ENCODE measurements at regions not wholly inside any gene's neighbourhood (a gene's known extent, or its start where the extent isn't known, plus 50 kb on each side); places are given as distances from the start of the nearest gene placed in this dataset.

DNA sequence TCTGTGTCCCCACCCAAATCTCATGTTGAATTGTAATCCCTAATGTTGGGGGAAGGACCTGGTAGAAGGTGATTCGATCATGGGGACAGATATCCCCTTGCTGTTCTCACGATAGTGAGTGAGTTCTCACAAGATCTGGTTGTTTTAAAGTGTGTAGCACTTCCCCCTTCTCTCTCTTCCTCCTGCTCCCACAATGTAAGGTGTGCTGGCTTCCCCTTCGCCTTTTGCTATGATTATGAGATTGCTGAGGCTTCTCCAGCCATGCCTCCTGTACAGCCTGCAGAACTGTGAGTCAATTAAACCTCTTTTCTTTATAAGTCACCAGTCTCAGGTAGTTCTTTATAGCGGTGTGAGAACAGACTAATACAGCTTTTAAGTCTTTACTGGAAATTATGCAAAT is 193.3 kb upstream of the RBBP8 start:
- DNase-seq (ENCODE audit: low spot score) = no peak
- no peaks in the 10 kb centered on the region for H3K36me3 ChIP-seq (ENCODE audit: low read depth)
- TF ChIP-seq CTCF (IDR thresholded peaks at IDR 0.05; ENCODE audit: poor library complexity, severe bottlenecking) = no peak

GRCh38 chr18:22741318-22741717 is 191.8 kb upstream of the RBBP8 start:
- DNase-seq (ENCODE audit: low spot score) (no peak), ATAC-seq (ENCODE audit: low read depth) (no peak)
- TF ChIP-seq CTCF (IDR thresholded peaks at IDR 0.05; ENCODE audit: poor library complexity, severe bottlenecking) = no peak
- no peaks in the 10 kb centered on the region for H3K27me3 ChIP-seq (ENCODE audit: insufficient read depth, poor library complexity, severe bottlenecking)
- no peak overlapping the region for H3K4me3 ChIP-seq (ENCODE audit: severe bottlenecking)
- H3K9me3 ChIP-seq (ENCODE audit: severe bottlenecking) = peaks cover 2% of the 10 kb centered on the region
- H3K36me3 ChIP-seq (ENCODE audit: low read depth) = no peaks in the 10 kb centered on the region
- H3K4me1 ChIP-seq (ENCODE audit: insufficient read depth, poor library complexity, severe bottlenecking) = no peaks in the 10 kb centered on the region
- no peak overlapping the region for H3K27ac ChIP-seq (ENCODE audit: poor library complexity, severe bottlenecking)

More for the DNA sequence above, 193.3 kb upstream of the RBBP8 start:
- H3K27me3 ChIP-seq (ENCODE audit: insufficient read depth, poor library complexity, severe bottlenecking) = no peaks in the 10 kb centered on the region
- peaks cover 2% of the 10 kb centered on the region for H3K9me3 ChIP-seq (ENCODE audit: severe bottlenecking)
- no peak overlapping the region for H3K27ac ChIP-seq (ENCODE audit: poor library complexity, severe bottlenecking)
- H3K4me3 ChIP-seq (ENCODE audit: severe bottlenecking) = no peak overlapping the region
- H3K4me1 ChIP-seq (ENCODE audit: insufficient read depth, poor library complexity, severe bottlenecking) = no peaks in the 10 kb centered on the region
- no peak for ATAC-seq (ENCODE audit: low read depth)

GRCh38 chr18:22742409-22742808 is 190.7 kb upstream of the RBBP8 start:
- Histone ChIP-seq H3K9me3 (ENCODE audit: severe bottlenecking) (peaks cover 2% of the 10 kb centered on the region), H3K27me3 (ENCODE audit: insufficient read depth, poor library complexity, severe bottlenecking) (peaks cover 4% of the 10 kb centered on the region), H3K4me3 (ENCODE audit: severe bottlenecking) (no peak overlapping the region), H3K27ac (ENCODE audit: poor library complexity, severe bottlenecking) (no peak overlapping the region), H3K36me3 (ENCODE audit: low read depth) (no peaks in the 10 kb centered on the region), H3K4me1 (ENCODE audit: insufficient read depth, poor library complexity, severe bottlenecking) (no peaks in the 10 kb centered on the region)
- DNase-seq (ENCODE audit: low spot score) = no peak
- ATAC-seq (ENCODE audit: low read depth) = no peak
- TF ChIP-seq CTCF (IDR thresholded peaks at IDR 0.05; ENCODE audit: poor library complexity, severe bottlenecking) = no peak

- Histone ChIP-seq H3K27ac (ENCODE audit: poor library complexity, severe bottlenecking) (no peak overlapping the region), H3K36me3 (ENCODE audit: low read depth) (no peaks in the 10 kb centered on the region), H3K9me3 (ENCODE audit: severe bottlenecking) (peaks cover 2% of the 10 kb centered on the region), H3K4me3 (ENCODE audit: severe bottlenecking) (no peak overlapping the region), H3K27me3 (ENCODE audit: insufficient read depth, poor library complexity, severe bottlenecking) (peaks cover 4% of the 10 kb centered on the region), H3K4me1 (ENCODE audit: insufficient read depth, poor library complexity, severe bottlenecking) (no peaks in the 10 kb centered on the region)
- DNase-seq (ENCODE audit: low spot score) (no peak), ATAC-seq (ENCODE audit: low read depth) (no peak)
- no peak for TF ChIP-seq CTCF (IDR thresholded peaks at IDR 0.05; ENCODE audit: poor library complexity, severe bottlenecking)
Measured at GRCh38 chr18:22745966-22746365, 187.2 kb upstream of the RBBP8 start.

DNA sequence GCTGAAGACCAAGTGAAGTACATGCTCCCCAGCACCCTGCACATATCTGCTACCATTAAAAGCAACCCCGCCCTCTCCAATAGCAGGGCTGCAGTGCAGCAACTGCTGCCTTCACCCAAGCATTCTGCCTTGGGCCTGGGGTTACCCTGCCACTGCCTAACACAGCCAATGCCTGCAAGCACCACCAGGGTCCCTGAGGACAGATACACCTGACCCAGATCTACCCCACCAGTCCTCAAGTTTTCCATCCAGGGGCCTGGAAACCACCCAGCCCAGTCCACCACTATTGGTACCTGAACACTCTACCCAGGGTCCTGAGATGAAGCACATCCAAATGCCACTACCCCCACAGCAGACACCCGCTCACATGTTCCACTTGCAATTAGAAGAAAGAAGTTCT is 181.1 kb upstream of the RBBP8 start:
- DNase-seq (ENCODE audit: low spot score) (peak; percentile 42), ATAC-seq (ENCODE audit: low read depth) (no peak)
- Histone ChIP-seq H3K4me1 (ENCODE audit: insufficient read depth, poor library complexity, severe bottlenecking) (no peaks in the 10 kb centered on the region), H3K4me3 (ENCODE audit: severe bottlenecking) (no peak overlapping the region), H3K27me3 (ENCODE audit: insufficient read depth, poor library complexity, severe bottlenecking) (peaks cover 13% of the 10 kb centered on the region), H3K9me3 (ENCODE audit: severe bottlenecking) (no peaks in the 10 kb centered on the region), H3K27ac (ENCODE audit: poor library complexity, severe bottlenecking) (no peak overlapping the region), H3K36me3 (ENCODE audit: low read depth) (no peaks in the 10 kb centered on the region)
- TF ChIP-seq CTCF (IDR thresholded peaks at IDR 0.05; ENCODE audit: poor library complexity, severe bottlenecking) = no peak
